Mammary epithelial cell (primary cell): ENCODE measurements at regions not wholly inside any gene's neighbourhood (a gene's known extent, or its start where the extent isn't known, plus 50 kb on each side); places are given as distances from the start of the nearest gene placed in this dataset.

Experiments used
- CTCF ChIP-seq, 2 donors: IDR thresholded peaks in 1 of 2; conservative IDR thresholded peaks in 1 of 2; 2 replicates each; pipeline ENCODE4 v1.5.1; 2011 to 2012; ENCODE audit warnings: inconsistent platforms in 2 of 2, low read length in 2 of 2, mild to moderate bottlenecking in 2 of 2, control low read depth in 1 of 2, low read depth in 1 of 2; ENCODE audit not compliant: insufficient read depth in 1 of 2; ENCODE audit errors: extremely low read depth in 1 of 2
- EZH2 ChIP-seq: IDR thresholded peaks from 2 replicates; pipeline ENCODE4 v1.6.1; 2012; ENCODE audit warnings: low read length, inconsistent platforms, borderline replicate concordance

DNA sequence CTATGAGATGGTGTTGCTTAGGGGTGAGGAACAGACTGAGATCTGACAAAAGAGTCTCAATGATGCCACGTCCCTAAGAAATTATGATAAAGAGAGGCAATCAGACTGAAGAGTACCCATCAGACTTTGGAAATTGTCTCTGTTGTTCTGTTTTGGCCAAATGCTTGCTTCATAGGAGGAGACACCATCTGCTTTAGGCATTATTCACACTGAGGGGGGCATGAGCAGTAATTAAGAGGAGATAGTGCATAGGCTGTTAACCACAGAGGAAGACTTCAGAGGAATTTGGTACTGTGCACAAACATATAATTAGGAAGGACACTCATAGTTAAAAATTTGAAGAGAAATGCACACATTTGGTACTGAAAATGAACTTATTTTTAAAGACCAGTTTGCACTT lies 190.7 kb downstream of the FAM170A start:
- no peak for TF ChIP-seq CTCF (conservative IDR thresholded peaks at IDR 0.05 in 1 of 2, IDR thresholded peaks at IDR 0.05 in 1 of 2; ENCODE audit: extremely low read depth in 1 of 2, insufficient read depth in 1 of 2, low read depth in 1 of 2, low read length in 2 of 2)
- no peak for TF ChIP-seq EZH2
